H1 (cell line): ENCODE measurements at regions not wholly inside any gene's neighbourhood (a gene's known extent, or its start where the extent isn't known, plus 50 kb on each side); places are given as distances from the start of the nearest gene placed in this dataset.

Experiments
- CTCF ChIA-PET: fragments of 300-600 bp; sonication (Branson Sonifier 250); formaldehyde crosslinking; loops from one replicate; lab custom pipeline; 2021; ENCODE audit not compliant: partially characterized antibody; lab: Charles Lee
- POLR2A ChIA-PET: fragments of 300-600 bp; sonication (Branson Sonifier 250); formaldehyde crosslinking; loops from one replicate; lab custom pipeline; 2021; ENCODE audit warnings: inconsistent platforms; ENCODE audit not compliant: partially characterized antibody; lab: Charles Lee
- DNase-seq, 2 experiments: peaks; one replicate each; pipeline versions ENCODE4 v3.0.0 to v3.0.0-alpha.2; 2010 to 2022; ENCODE audit warnings: low spot score in 2 of 2, low read depth in 1 of 2, mixed read lengths in 1 of 2
- FAIRE-seq: peaks from 2 replicates; lab custom pipeline; 2011; peaks lifted over from hg19 to GRCh38; lab: Jason Lieb, UNC
- H2AFZ ChIP-seq: 2 replicates; pipeline ENCODE4 v1.8.1; 2012; ENCODE audit warnings: low read length, inconsistent platforms
- H2AK5ac ChIP-seq: 2 replicates; pipeline ENCODE4 v1.6.1; 2013; ENCODE audit warnings: low read depth, low read length
- H2BK120ac ChIP-seq: replicated peaks from 2 replicates; pipeline ENCODE3; 2013; ENCODE audit warnings: low read depth, low read length, inconsistent platforms
- H2BK12ac ChIP-seq: 2 replicates; pipeline ENCODE4 v1.6.1; 2013; ENCODE audit warnings: low read depth, low read length
- H2BK15ac ChIP-seq: 2 replicates; pipeline ENCODE4 v1.6.1; 2013; ENCODE audit warnings: low read length
- H2BK20ac ChIP-seq: 2 replicates; pipeline ENCODE4 v1.6.1; 2013; ENCODE audit warnings: low read length
- H2BK5ac ChIP-seq: 2 replicates; pipeline ENCODE4 v1.6.1; 2013; ENCODE audit warnings: low read depth, low read length
- H3K14ac ChIP-seq: 2 replicates; pipeline ENCODE4 v1.6.1; 2013; ENCODE audit warnings: inconsistent platforms; ENCODE audit not compliant: insufficient read length
- H3K18ac ChIP-seq: 2 replicates; pipeline ENCODE4 v1.6.1; 2013; ENCODE audit warnings: low read length; ENCODE audit errors: extremely low read depth
- H3K23ac ChIP-seq: 2 replicates; pipeline ENCODE4 v1.6.1; 2013; ENCODE audit warnings: inconsistent platforms; ENCODE audit not compliant: insufficient read length
- H3K23me2 ChIP-seq: 2 replicates; pipeline ENCODE4 v1.6.1; 2013; ENCODE audit warnings: low read depth, low read length
- H3K27ac ChIP-seq: 2 replicates; pipeline ENCODE4 v1.6.1; 2011; ENCODE audit warnings: low read depth, low read length, inconsistent platforms
- H3K27me3 ChIP-seq, 4 experiments: replicated peaks in 1 of 4; 1 replicate in 1 of 4; 2 replicates in 3 of 4; pipeline versions ENCODE4 v1.6.1 to v1.8.1; 2011 to 2013; ENCODE audit warnings: low read length in 3 of 4, mild to moderate bottlenecking in 3 of 4, inconsistent platforms in 2 of 4, mixed read lengths in 2 of 4, moderate library complexity in 1 of 4; ENCODE audit not compliant: control insufficient read depth in 3 of 4, insufficient read depth in 3 of 4; ENCODE audit errors: extremely low read depth in 1 of 4
- H3K36me3 ChIP-seq, 4 experiments: 2 replicates each; pipeline versions ENCODE4 v1.6.1 to v1.8.1; 2011 to 2013; ENCODE audit warnings: mild to moderate bottlenecking in 4 of 4, low read length in 3 of 4, moderate library complexity in 2 of 4, control low read depth in 1 of 4, inconsistent platforms in 1 of 4; ENCODE audit not compliant: insufficient read depth in 4 of 4, control insufficient read depth in 2 of 4
- H3K4ac ChIP-seq: replicated peaks from 2 replicates; pipeline ENCODE3; 2013; ENCODE audit warnings: low read length, low read depth, mixed read lengths, inconsistent platforms; ENCODE audit not compliant: insufficient read length
- H3K4me1 ChIP-seq, 4 experiments: replicated peaks in 1 of 4; 1 replicate in 1 of 4; 2 replicates in 3 of 4; pipeline versions ENCODE4 v1.6.1 to v1.8.1; 2011 to 2013; ENCODE audit warnings: low read length in 3 of 4, inconsistent platforms in 2 of 4, mixed read lengths in 1 of 4; ENCODE audit not compliant: insufficient read depth in 4 of 4, control insufficient read depth in 3 of 4
- H3K4me2 ChIP-seq, 2 experiments: 2 replicates each; pipeline versions ENCODE4 v1.6.1 to v1.8.1; 2011 to 2013; ENCODE audit warnings: low read depth in 2 of 2, low read length in 2 of 2, control low read depth in 1 of 2, inconsistent platforms in 1 of 2, mild to moderate bottlenecking in 1 of 2; ENCODE audit not compliant: insufficient read depth in 1 of 2
- H3K4me3 ChIP-seq, 4 experiments: fragments of 200-600, 300-600 bp in 1 of 4; sonication (generic), shearing (Covaris generic), sonication (Bioruptor Twin) in 1 of 4; 2 replicates each; pipeline versions ENCODE4 v1.5.1 to v1.8.1; 2011 to 2016; ENCODE audit warnings: low read length in 4 of 4, low read depth in 3 of 4, control low read depth in 2 of 4, inconsistent platforms in 2 of 4, mild to moderate bottlenecking in 2 of 4, mixed read lengths in 1 of 4, moderate library complexity in 1 of 4; ENCODE audit not compliant: insufficient read depth in 2 of 4; ENCODE audit errors: extremely low read depth in 1 of 4
- H3K56ac ChIP-seq: replicated peaks from 2 replicates; pipeline ENCODE3; 2013; ENCODE audit warnings: low read depth, mild to moderate bottlenecking, mixed read lengths, low read length, inconsistent platforms; ENCODE audit not compliant: insufficient read length
- H3K79me1 ChIP-seq: 2 replicates; pipeline ENCODE4 v1.6.1; 2013; ENCODE audit warnings: low read depth, low read length, control low read depth
- H3K79me2 ChIP-seq, 2 experiments: 2 replicates each; pipeline versions ENCODE4 v1.6.1 to v1.8.1; 2012 to 2013; ENCODE audit warnings: low read length in 2 of 2, mild to moderate bottlenecking in 2 of 2, inconsistent platforms in 1 of 2; ENCODE audit not compliant: insufficient read depth in 2 of 2, control insufficient read depth in 1 of 2
- H3K9ac ChIP-seq, 4 experiments: replicated peaks in 1 of 4; 1 replicate in 1 of 4; 2 replicates in 3 of 4; pipeline versions ENCODE4 v1.6.1 to v1.8.1; 2011 to 2013; ENCODE audit warnings: low read depth in 3 of 4, low read length in 3 of 4, control low read depth in 2 of 4, mild to moderate bottlenecking in 2 of 4, moderate library complexity in 2 of 4, inconsistent platforms in 1 of 4; ENCODE audit errors: extremely low read depth in 1 of 4
- H3K9me3 ChIP-seq, 2 experiments: 2 replicates each; pipeline versions ENCODE4 v1.6.1 to v1.8.1; 2012 to 2013; ENCODE audit warnings: mild to moderate bottlenecking in 2 of 2, moderate library complexity in 2 of 2, control low read depth in 1 of 2, inconsistent platforms in 1 of 2, low read depth in 1 of 2, low read length in 1 of 2, mixed read lengths in 1 of 2; ENCODE audit not compliant: insufficient read depth in 2 of 2
- H4K20me1 ChIP-seq, 2 experiments: replicated peaks in 1 of 2; 2 replicates each; pipeline versions ENCODE3 to v1.8.1; 2011 to 2013; ENCODE audit warnings: inconsistent platforms in 2 of 2, low read length in 2 of 2, mild to moderate bottlenecking in 1 of 2; ENCODE audit not compliant: insufficient read depth in 2 of 2, control insufficient read depth in 1 of 2
- H4K5ac ChIP-seq: 2 replicates; pipeline ENCODE4 v1.6.1; 2013; ENCODE audit warnings: low read length, low read depth, mixed read lengths, inconsistent platforms; ENCODE audit not compliant: insufficient read length
- H4K8ac ChIP-seq: 2 replicates; pipeline ENCODE4 v1.8.0; 2013; ENCODE audit warnings: mild to moderate bottlenecking, moderate library complexity, low read length, inconsistent platforms; ENCODE audit not compliant: insufficient read depth; ENCODE audit errors: extremely low read depth
- H4K91ac ChIP-seq: replicated peaks from 2 replicates; pipeline ENCODE3; 2013; ENCODE audit warnings: low read length, mixed read lengths, inconsistent platforms; ENCODE audit not compliant: insufficient read length
- ATF2 ChIP-seq: IDR thresholded peaks from 2 replicates; pipeline ENCODE4 v1.6.1; 2012; ENCODE audit warnings: low read length, inconsistent platforms
- FOSL1 ChIP-seq: IDR thresholded peaks from 2 replicates; pipeline ENCODE4 v1.6.1; 2011; ENCODE audit warnings: mild to moderate bottlenecking, low read depth, low read length, moderate library complexity; ENCODE audit not compliant: insufficient read depth
- GABPA ChIP-seq: IDR thresholded peaks from 2 replicates; pipeline ENCODE4 v1.6.1; 2011; ENCODE audit warnings: mild to moderate bottlenecking, low read length, moderate library complexity, borderline replicate concordance; ENCODE audit not compliant: insufficient read depth
- KDM4A ChIP-seq: IDR thresholded peaks from one replicate; pipeline ENCODE4 v1.7.1; 2012; ENCODE audit warnings: low read depth, mild to moderate bottlenecking, moderate library complexity, low read length, inconsistent platforms; ENCODE audit not compliant: severe bottlenecking
- KDM5A ChIP-seq: fragments of 200-600 bp; IDR thresholded peaks from 2 replicates; pipeline ENCODE4 v1.7.1; 2012; ENCODE audit warnings: mild to moderate bottlenecking, low read length, inconsistent platforms, mixed read lengths
- RBBP5 ChIP-seq: IDR thresholded peaks from 2 replicates; pipeline ENCODE4 v1.7.1; 2012; ENCODE audit warnings: low read depth, mild to moderate bottlenecking, inconsistent platforms, low read length, moderate library complexity, borderline replicate concordance
- SP4 ChIP-seq: IDR thresholded peaks from 2 replicates; pipeline ENCODE4 v1.6.1; 2012; ENCODE audit warnings: low read length, inconsistent platforms
- SRF ChIP-seq: IDR thresholded peaks from 2 replicates; pipeline ENCODE4 v1.6.1; 2011; ENCODE audit warnings: mild to moderate bottlenecking, low read depth, low read length, moderate library complexity
- USF2 ChIP-seq: IDR thresholded peaks from 2 replicates; pipeline ENCODE4 v1.6.1; 2011; ENCODE audit warnings: low read length, improper control_type of control experiment
- WGBS, 2 experiments: shearing (Covaris generic) in 1 of 2; methylation state at CpG; one replicate each; pipeline versions ENCODE4 v1.1.6 to v1.1.7; 2013 to 2015; ENCODE audit warnings: low lambda C conversion rate in 2 of 2, mixed read lengths in 2 of 2, inconsistent platforms in 1 of 2, low coverage in 1 of 2, missing lambda C conversion rate in 1 of 2; ENCODE audit not compliant: insufficient replicate concordance in 2 of 2, insufficient coverage in 1 of 2, insufficient read length in 1 of 2; ENCODE audit errors: extremely low coverage in 1 of 2, missing lambda C conversion rate in 1 of 2; 5-methylcytosine and 5-hydroxymethylcytosine counted together

GRCh38 chr10:8326396-8327139 lies 272.1 kb downstream of the GATA3 start:
- Histone ChIP-seq H2AFZ (0 out of 2 replicates have a peak overlapping the region, but pooled peaks have one; percentile 12), H3K79me2 (no peaks in the 10 kb centered on the region), H2AK5ac (no peak overlapping the region), H3K79me1 (no peaks in the 10 kb centered on the region), H3K27me3 (peaks cover 0 to 5% (median under 1%) of the 10 kb centered on the region in 4 experiments; a peak in 4 of 7 replicates), H3K18ac (no peak overlapping the region), H2BK12ac (no peak overlapping the region), H3K14ac (no peak overlapping the region), H2BK5ac (no peak overlapping the region), H3K56ac (no peak overlapping the region), H3K4me2 (no peak overlapping the region), H4K91ac (no peak overlapping the region), H3K4ac (no peak overlapping the region), H3K23ac (no peak overlapping the region), H3K4me1 (no peaks in the 10 kb centered on the region), H2BK20ac (no peak overlapping the region), H3K36me3 (no peaks in the 10 kb centered on the region), H4K5ac (no peak overlapping the region), H2BK15ac (no peak overlapping the region)
- ChIA-PET CTCF (no interaction called here), POLR2A (no interaction called here)
- WGBS, 2 experiments: 83% methylated on average over 18 of the region's 18 CpGs; no CpG with 5 or more reads in 1 of the 2 experiments
- no peak for FAIRE-seq
- TF ChIP-seq FOSL1: no peak
- TF ChIP-seq SP4: no peak
- TF ChIP-seq SRF: no peak
- no peak for TF ChIP-seq KDM4A
- no peak for TF ChIP-seq RBBP5
- TF ChIP-seq USF2: no peak
- no peak for TF ChIP-seq ATF2
- TF ChIP-seq GABPA: no peak
- TF ChIP-seq KDM5A: no peak
- TF ChIP-seq, all 59 proteins: peak for 0
- H3K9me3 ChIP-seq: no peaks in the 10 kb centered on the region
- H4K20me1 ChIP-seq: no peaks in the 10 kb centered on the region
- H4K8ac ChIP-seq: no peak overlapping the region
- no peak for DNase-seq
- no peak overlapping the region for H3K9ac ChIP-seq
- no peak overlapping the region for H2BK120ac ChIP-seq
- H3K4me3 ChIP-seq: no peak overlapping the region
- no peaks in the 10 kb centered on the region for H3K23me2 ChIP-seq
- no peak overlapping the region for H3K27ac ChIP-seq
